ENCODE measurements at regions not wholly inside any gene's neighbourhood (a gene's known extent, or its start where the extent isn't known, plus 50 kb on each side); places are given as distances from the start of the nearest gene placed in this dataset.

DNA sequence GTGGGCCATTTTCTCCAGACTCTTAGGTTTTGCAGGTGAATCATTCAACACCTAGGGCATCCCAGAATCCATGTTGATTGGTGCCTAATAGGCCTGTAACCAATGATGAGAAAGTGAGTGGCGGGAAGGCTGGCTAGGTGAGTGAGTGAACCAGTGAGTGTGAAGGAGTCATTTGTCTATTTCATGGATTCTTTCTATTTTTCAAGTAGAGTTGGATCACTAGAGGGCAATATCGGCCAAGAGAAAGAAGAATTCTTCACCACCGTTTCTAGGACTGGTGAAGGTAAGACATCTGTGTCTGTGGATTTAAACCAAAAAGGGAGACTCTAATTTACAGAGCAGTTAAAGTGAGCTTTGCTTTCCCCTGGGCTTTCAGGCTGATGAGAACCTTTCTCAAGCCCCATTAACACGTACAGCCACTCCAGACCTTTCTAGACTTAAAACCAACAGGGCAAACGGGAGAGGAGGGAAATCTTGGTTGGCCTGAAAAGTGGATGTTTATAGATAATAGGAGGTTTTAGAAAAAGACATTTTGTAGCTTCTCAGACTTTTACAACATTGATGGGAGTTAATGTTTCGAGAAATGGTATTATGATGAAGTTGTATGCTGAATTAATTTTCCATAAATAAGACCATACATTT is 114.3 kb upstream of the IL12B start:
- TF ChIP-seq, protein P1, sequence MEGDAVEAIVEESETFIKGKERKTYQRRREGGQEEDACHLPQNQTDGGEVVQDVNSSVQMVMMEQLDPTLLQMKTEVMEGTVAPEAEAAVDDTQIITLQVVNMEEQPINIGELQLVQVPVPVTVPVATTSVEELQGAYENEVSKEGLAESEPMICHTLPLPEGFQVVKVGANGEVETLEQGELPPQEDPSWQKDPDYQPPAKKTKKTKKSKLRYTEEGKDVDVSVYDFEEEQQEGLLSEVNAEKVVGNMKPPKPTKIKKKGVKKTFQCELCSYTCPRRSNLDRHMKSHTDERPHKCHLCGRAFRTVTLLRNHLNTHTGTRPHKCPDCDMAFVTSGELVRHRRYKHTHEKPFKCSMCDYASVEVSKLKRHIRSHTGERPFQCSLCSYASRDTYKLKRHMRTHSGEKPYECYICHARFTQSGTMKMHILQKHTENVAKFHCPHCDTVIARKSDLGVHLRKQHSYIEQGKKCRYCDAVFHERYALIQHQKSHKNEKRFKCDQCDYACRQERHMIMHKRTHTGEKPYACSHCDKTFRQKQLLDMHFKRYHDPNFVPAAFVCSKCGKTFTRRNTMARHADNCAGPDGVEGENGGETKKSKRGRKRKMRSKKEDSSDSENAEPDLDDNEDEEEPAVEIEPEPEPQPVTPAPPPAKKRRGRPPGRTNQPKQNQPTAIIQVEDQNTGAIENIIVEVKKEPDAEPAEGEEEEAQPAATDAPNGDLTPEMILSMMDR (IDR thresholded peaks at IDR 0.05; ENCODE audit: low read depth, low read length) = no peak
- TF ChIP-seq, protein P2, sequence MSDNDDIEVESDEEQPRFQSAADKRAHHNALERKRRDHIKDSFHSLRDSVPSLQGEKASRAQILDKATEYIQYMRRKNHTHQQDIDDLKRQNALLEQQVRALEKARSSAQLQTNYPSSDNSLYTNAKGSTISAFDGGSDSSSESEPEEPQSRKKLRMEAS (IDR thresholded peaks at IDR 0.05; ENCODE audit: low read depth, low read length) = no peak
- TF ChIP-seq POLR2A (IDR thresholded peaks at IDR 0.05; ENCODE audit: extremely low read depth, insufficient read length) = no peak
- TF ChIP-seq MYC (IDR thresholded peaks at IDR 0.05; ENCODE audit: low read depth, low read length) = no peak
